22Rv1 (cell line): ENCODE measurements at regions not wholly inside any gene's neighbourhood (a gene's known extent, or its start where the extent isn't known, plus 50 kb on each side); places are given as distances from the start of the nearest gene placed in this dataset.

Experiments used
- H3K27ac ChIP-seq: fragments of 450-650 bp; 2 replicates; pipeline ENCODE4 v1.5.1; 2017
- ZFX ChIP-seq: fragments of 450-650 bp; IDR thresholded peaks from 2 replicates; pipeline ENCODE4 v1.6.1; 2017; ENCODE audit warnings: antibody characterized with exemption, borderline replicate concordance
- TF ChIP-seq, protein P1 (sequence below): fragments of 450-650 bp; IDR thresholded peaks from 2 replicates; pipeline ENCODE4 v1.5.1; 2017; ENCODE audit warnings: mild to moderate bottlenecking

DNA sequence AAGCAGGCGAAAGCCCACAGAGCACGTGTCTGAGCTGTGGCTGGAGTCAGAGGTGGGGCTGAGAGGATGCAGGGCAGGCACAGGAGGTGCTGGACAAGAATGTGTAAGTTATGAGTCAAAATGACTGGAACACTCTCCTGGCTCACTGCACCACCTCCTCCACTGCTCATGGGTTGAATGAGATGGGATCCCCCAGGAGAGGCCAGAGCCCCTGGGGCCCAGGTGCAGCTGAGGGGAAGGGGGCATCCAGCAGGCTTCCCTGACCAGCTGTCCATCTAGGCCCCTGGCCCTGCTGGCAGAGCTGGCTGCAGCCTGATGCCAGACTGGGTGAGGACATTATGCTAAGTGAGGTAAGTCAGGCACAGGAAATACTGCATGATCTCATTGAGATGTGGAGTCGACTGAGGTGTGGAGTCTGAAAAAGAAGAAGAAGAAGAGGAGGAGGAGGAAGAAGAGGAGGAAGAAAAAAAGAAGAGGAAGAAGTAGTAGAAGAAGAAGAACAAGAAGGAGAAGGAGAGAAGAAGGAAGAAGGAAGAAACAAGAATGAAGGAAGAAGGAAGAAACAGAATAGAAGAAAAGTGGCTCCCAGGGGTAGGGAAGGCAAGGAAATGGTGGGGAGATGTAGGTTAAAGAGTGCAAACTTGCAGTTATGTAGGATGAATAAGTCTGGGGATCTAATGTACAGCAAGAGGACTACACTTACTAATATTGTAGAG, 747.4 kb downstream of the UQCRFS1 start:
- H3K27ac ChIP-seq: no peak overlapping the region
- TF ChIP-seq ZFX: no peak
- TF ChIP-seq, protein P1, sequence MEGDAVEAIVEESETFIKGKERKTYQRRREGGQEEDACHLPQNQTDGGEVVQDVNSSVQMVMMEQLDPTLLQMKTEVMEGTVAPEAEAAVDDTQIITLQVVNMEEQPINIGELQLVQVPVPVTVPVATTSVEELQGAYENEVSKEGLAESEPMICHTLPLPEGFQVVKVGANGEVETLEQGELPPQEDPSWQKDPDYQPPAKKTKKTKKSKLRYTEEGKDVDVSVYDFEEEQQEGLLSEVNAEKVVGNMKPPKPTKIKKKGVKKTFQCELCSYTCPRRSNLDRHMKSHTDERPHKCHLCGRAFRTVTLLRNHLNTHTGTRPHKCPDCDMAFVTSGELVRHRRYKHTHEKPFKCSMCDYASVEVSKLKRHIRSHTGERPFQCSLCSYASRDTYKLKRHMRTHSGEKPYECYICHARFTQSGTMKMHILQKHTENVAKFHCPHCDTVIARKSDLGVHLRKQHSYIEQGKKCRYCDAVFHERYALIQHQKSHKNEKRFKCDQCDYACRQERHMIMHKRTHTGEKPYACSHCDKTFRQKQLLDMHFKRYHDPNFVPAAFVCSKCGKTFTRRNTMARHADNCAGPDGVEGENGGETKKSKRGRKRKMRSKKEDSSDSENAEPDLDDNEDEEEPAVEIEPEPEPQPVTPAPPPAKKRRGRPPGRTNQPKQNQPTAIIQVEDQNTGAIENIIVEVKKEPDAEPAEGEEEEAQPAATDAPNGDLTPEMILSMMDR: no peak

DNA sequence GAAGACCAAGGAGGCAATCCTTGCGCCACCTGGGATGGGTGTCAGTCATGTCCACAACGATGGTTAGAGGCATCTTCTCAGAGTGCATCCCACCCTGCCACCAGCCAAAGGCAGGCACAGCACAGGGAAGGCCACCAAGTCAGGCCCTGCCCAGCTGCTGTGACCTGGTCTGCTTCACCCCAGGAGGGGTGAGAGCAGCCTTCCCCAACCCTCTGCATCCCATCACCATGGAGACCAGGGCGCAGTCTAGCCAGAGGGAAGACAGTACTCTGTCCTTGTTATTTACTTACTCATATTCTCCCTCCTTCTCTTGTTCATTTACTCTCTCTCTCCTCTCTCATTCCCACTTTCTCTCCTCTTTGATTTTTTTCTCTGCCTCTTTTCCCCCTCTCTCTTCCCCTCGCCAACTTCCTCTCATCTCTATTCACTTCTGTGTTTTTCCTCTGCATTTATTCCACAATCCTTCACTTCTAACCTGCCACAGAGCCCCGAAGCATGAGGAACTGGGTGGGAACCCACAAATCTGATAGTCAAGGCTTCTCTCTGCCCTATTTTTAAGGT, 749.4 kb downstream of the UQCRFS1 start:
- TF ChIP-seq, protein P1: no peak
- TF ChIP-seq ZFX: no peak
- H3K27ac ChIP-seq: no peak overlapping the region

DNA sequence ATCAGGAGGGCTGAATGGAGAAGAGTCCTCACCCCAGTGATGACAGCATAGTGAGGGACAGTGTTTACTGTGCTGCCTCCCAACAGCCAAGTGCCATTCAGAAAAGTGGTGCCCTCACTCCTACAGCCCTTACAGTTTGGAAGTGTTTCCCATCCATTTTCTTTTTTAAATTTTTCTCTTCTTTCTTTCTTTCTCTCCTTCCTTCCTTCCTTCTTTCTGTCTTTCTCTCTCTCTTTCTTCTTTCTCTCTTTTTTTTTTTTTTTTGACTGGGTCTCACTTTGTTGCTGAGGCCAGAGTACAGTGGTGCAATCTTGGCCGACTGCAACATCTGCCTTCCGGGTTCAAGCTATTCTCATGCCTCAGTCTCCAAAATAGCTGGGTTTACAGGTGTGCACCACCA, 755.3 kb downstream of the UQCRFS1 start:
- TF ChIP-seq ZFX: no peak
- TF ChIP-seq, protein P1: no peak
- no peak overlapping the region for H3K27ac ChIP-seq

DNA sequence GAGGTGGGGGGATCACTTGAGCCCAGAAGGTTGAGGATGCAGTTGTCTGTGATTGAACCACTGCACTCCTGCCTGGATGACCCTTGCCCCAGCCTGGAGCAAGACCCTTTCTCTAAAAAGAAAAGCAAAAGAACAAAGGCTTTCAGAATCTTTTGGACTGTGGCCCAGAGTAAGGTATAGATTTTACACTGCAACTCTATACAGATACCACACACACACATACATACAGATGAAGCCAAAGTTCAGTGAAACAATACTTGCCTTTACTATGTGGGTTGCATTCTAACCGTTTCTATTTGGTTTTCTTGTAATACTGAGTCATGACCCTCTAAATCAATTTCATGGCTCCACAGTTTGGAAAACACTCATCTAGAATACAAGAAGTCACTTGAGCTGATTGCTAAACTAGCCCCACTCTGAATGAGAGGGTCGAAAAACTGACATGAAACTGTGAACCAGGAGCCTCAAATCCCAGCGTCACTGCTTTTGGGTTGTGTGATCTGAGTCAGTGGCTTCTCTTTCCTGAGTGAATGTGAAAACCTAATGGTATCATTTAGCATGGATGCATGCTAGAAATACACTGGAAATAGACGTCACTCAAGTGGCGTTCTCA, 756.1 kb downstream of the UQCRFS1 start:
- H3K27ac ChIP-seq: no peak overlapping the region
- no peak for TF ChIP-seq ZFX
- TF ChIP-seq, protein P1: no peak

DNA sequence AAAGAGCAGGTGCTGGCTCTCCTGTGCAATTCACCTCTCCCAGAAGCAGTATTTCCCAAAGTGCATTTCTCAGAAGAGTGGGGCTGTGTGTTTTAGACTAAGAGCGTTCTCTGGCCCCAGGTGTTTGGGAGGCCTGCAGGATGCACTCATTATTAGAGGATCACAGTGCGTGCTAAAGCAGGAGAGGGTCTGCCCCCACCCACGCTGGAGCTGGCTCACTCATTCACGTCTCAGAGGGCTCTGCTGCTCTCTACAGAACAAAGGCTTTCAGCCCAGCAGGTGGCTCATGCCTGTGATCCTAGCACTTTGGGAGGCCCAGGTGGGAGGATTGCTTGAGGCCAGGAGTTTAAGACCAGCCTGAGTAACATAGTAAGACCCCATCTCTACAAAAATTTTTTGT, 756.7 kb downstream of the UQCRFS1 start:
- no peak overlapping the region for H3K27ac ChIP-seq
- TF ChIP-seq ZFX: no peak
- TF ChIP-seq, protein P1: no peak

DNA sequence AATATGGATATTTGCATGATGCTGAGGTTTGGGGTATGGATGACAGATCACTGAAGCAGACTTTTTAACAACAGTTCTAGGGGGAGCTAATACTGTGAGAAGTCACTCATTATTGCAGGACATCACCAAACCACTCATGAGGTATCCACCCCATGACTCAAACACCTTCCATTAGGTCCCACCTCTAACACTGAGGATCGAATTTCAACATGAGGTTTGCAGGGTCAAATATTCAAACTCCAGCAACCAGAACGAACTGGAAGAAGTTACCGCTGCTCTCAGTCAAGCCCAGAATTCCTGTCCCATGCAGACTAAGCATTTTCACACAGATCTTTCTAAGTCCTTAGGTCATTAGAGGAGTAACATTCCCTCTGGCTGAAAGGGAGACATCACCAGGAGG, 758.9 kb downstream of the UQCRFS1 start:
- TF ChIP-seq, protein P1: no peak
- TF ChIP-seq ZFX: no peak
- H3K27ac ChIP-seq: no peak overlapping the region

DNA sequence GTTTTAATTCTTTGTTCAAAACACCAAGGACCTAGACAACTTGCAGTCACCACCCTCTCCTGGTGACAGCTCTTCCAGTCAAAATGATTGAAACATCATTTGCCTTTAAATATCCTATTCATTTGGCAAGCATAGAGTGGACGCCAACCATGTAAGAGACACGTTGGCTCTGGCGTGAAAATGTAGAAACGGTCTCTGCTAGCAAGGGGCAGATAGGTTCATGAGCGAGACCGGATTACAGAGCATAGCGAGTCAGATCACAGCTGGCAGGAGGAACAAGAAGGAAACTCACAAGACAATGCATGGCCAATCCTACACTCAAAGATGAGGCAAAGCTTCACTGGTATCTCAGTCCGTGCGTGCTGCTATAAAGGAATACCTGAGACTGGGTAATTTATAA, 759.5 kb downstream of the UQCRFS1 start:
- 0 out of 2 replicates have a peak overlapping the region, but pooled peaks have one; percentile 53 for H3K27ac ChIP-seq
- no peak for TF ChIP-seq ZFX
- TF ChIP-seq, protein P1: no peak
